CD14-positive monocyte (primary cell): ENCODE measurements at regions not wholly inside any gene's neighbourhood (a gene's known extent, or its start where the extent isn't known, plus 50 kb on each side); places are given as distances from the start of the nearest gene placed in this dataset.

Source experiments
- DNase-seq, 3 donors: peaks; one replicate each; pipeline ENCODE4 v3.0.0-alpha.2; 2011 to 2022
- H2AFZ ChIP-seq: 2 replicates; pipeline ENCODE4 v1.6.0; 2012; ENCODE audit warnings: mild to moderate bottlenecking, low read depth, low read length, inconsistent platforms; ENCODE audit not compliant: insufficient read depth, poor library complexity, severe bottlenecking
- H3K27ac ChIP-seq, 2 donors: 1 replicate in 1 of 2; 2 replicates in 1 of 2; pipeline ENCODE4 v1.5.1; 2012 to 2013; ENCODE audit warnings: low read length in 2 of 2, control low read depth in 1 of 2, inconsistent platforms in 1 of 2, low read depth in 1 of 2, mild to moderate bottlenecking in 1 of 2
- H3K27me3 ChIP-seq, 2 donors: one replicate each; pipeline versions ENCODE4 v1.6.0 to v1.6.1; 2011 to 2013; ENCODE audit warnings: low read length in 2 of 2; ENCODE audit not compliant: control insufficient read depth in 2 of 2, insufficient read depth in 2 of 2
- H3K36me3 ChIP-seq, 2 donors: replicated peaks in 1 of 2; 1 replicate in 1 of 2; 2 replicates in 1 of 2; pipeline versions ENCODE4 v1.5.1 to v1.6.1; 2012 to 2013; ENCODE audit warnings: low read length in 2 of 2, control low read depth in 1 of 2, inconsistent platforms in 1 of 2, mild to moderate bottlenecking in 1 of 2; ENCODE audit not compliant: insufficient read depth in 2 of 2, control insufficient read depth in 1 of 2
- H3K4me1 ChIP-seq, 2 donors: 1 replicate in 1 of 2; 2 replicates in 1 of 2; pipeline versions ENCODE4 v1.5.1 to v1.6.1; 2012 to 2013; ENCODE audit warnings: low read length in 2 of 2, control low read depth in 1 of 2, inconsistent platforms in 1 of 2, mild to moderate bottlenecking in 1 of 2, moderate library complexity in 1 of 2; ENCODE audit not compliant: insufficient read depth in 2 of 2, control insufficient read depth in 1 of 2
- H3K4me2 ChIP-seq: replicated peaks from 2 replicates; pipeline ENCODE3; 2012; ENCODE audit warnings: low read length, moderate library complexity, mild to moderate bottlenecking; ENCODE audit not compliant: poor library complexity, severe bottlenecking; ENCODE audit errors: extremely low read depth
- H3K4me3 ChIP-seq, 3 experiments: fragments of 200-600 bp in 1 of 3; sonication (generic) in 1 of 3; replicated peaks in 1 of 3; 1 replicate in 2 of 3; 2 replicates in 1 of 3; pipeline ENCODE4 v1.5.1; 2011 to 2013; ENCODE audit warnings: low read length in 3 of 3, mild to moderate bottlenecking in 3 of 3, control low read depth in 2 of 3, low read depth in 2 of 3, inconsistent platforms in 1 of 3, moderate library complexity in 1 of 3
- H3K79me2 ChIP-seq: 2 replicates; pipeline ENCODE4 v1.6.0; 2012; ENCODE audit warnings: mild to moderate bottlenecking, control low read depth, inconsistent platforms, low read length, moderate library complexity; ENCODE audit not compliant: insufficient read depth
- H3K9ac ChIP-seq: 2 replicates; pipeline ENCODE4 v1.6.0; 2017; ENCODE audit warnings: low read length, mild to moderate bottlenecking; ENCODE audit not compliant: insufficient read depth, poor library complexity, severe bottlenecking
- H3K9me3 ChIP-seq, 2 donors: replicated peaks in 1 of 2; 1 replicate in 1 of 2; 2 replicates in 1 of 2; pipeline versions ENCODE4 v1.5.1 to v1.6.1; 2012 to 2013; ENCODE audit warnings: low read length in 2 of 2, control low read depth in 1 of 2; ENCODE audit not compliant: control insufficient read depth in 1 of 2, insufficient read depth in 1 of 2
- H4K20me1 ChIP-seq: 2 replicates; pipeline ENCODE4 v1.6.0; 2012; ENCODE audit warnings: mild to moderate bottlenecking, low read length, control low read depth, moderate library complexity; ENCODE audit not compliant: insufficient read depth
- H3K27ac Mint-ChIP-seq, 7 donors: one replicate each; pipeline ENCODE4 v1.8.0; 2020; ENCODE audit warnings: mild to moderate bottlenecking in 7 of 7, mixed read lengths in 7 of 7, moderate library complexity in 6 of 7, inconsistent platforms in 2 of 7
- H3K27me3 Mint-ChIP-seq, 3 donors: one replicate each; pipeline ENCODE4 v1.8.0; 2021 to 2022; ENCODE audit warnings: low read depth in 3 of 3, mild to moderate bottlenecking in 3 of 3, mixed read lengths in 3 of 3, moderate library complexity in 3 of 3, inconsistent platforms in 1 of 3
- H3K36me3 Mint-ChIP-seq, 2 donors: one replicate each; pipeline ENCODE4 v1.8.0; 2020; ENCODE audit warnings: mixed read lengths in 2 of 2, inconsistent platforms in 1 of 2, mild to moderate bottlenecking in 1 of 2
- H3K4me1 Mint-ChIP-seq: one replicate; pipeline ENCODE4 v1.8.0; 2020; ENCODE audit warnings: mild to moderate bottlenecking, mixed read lengths
- H3K4me3 Mint-ChIP-seq, 2 donors: one replicate each; pipeline ENCODE4 v1.8.0; 2020; ENCODE audit warnings: mild to moderate bottlenecking in 2 of 2, mixed read lengths in 2 of 2, moderate library complexity in 1 of 2
- H3K9me3 Mint-ChIP-seq, 7 donors: one replicate each; pipeline ENCODE4 v1.8.0; 2020 to 2022; ENCODE audit warnings: mixed read lengths in 7 of 7, mild to moderate bottlenecking in 6 of 7, moderate library complexity in 6 of 7, inconsistent platforms in 2 of 7
- CTCF ChIP-seq: fragments of 200-600 bp; IDR thresholded peaks from one replicate; pipeline ENCODE4 v1.8.0; 2022; ENCODE audit warnings: antibody characterized with exemption, mild to moderate bottlenecking
- WGBS: methylation state at CpG from one replicate; pipeline ENCODE4 v1.1.5; 2013; ENCODE audit warnings: missing lambda C conversion rate; ENCODE audit not compliant: insufficient coverage; 5-methylcytosine and 5-hydroxymethylcytosine counted together
- intact Hi-C, 2 donors: fragments of 100-400 bp; cut with micrococcal nuclease; formaldehyde crosslinking; loops; one replicate each; pipeline versions ENCODE4 v1.15.0 to v1.15.1; 2023

- no peaks in the 10 kb centered on the region for H3K36me3 ChIP-seq
- no peaks in the 10 kb centered on the region for H4K20me1 ChIP-seq
- no peaks in the 10 kb centered on the region for H3K27me3 ChIP-seq
- no peaks in the 10 kb centered on the region for H3K79me2 ChIP-seq
- H3K4me3 ChIP-seq: no peak overlapping the region
- TF ChIP-seq CTCF: no peak
- Mint-ChIP-seq H3K4me3 (no peak overlapping the region), H3K4me1 (peaks cover 12% of the 10 kb centered on the region), H3K9me3 (peaks cover 0 to 2% (median 0%) of the 10 kb centered on the region in 7 donors), H3K27me3 (peaks cover 0 to 6% (median under 1%) of the 10 kb centered on the region in 3 donors), H3K27ac (no peak overlapping the region), H3K36me3 (no peaks in the 10 kb centered on the region)
- 45% methylated on average over 2 of the region's 5 CpGs for WGBS
- no peak overlapping the region for H2AFZ ChIP-seq
- H3K4me1 ChIP-seq: peaks cover 8 to 10% of the 10 kb centered on the region in 2 donors
- DNase-seq: no peak
- H3K9me3 ChIP-seq: no peaks in the 10 kb centered on the region
- intact Hi-C loops: no loop called here
- H3K9ac ChIP-seq: no peak overlapping the region
- H3K27ac ChIP-seq: no peak overlapping the region
- no peak overlapping the region for H3K4me2 ChIP-seq
Observed at GRCh38 chr6:156554160-156554559, 223.0 kb upstream of the ARID1B start.

GRCh38 chr6:156552849-156553248 lies 224.3 kb upstream of the ARID1B start:
- no peaks in the 10 kb centered on the region for H3K79me2 ChIP-seq
- no peak overlapping the region for H3K4me2 ChIP-seq
- no peaks in the 10 kb centered on the region for H3K9me3 ChIP-seq
- H3K4me3 Mint-ChIP-seq: no peak overlapping the region
- no peaks in the 10 kb centered on the region for H3K27me3 ChIP-seq
- H3K36me3 ChIP-seq: no peaks in the 10 kb centered on the region
- peaks cover 0 to 6% (median 0%) of the 10 kb centered on the region in 3 donors for H3K27me3 Mint-ChIP-seq
- no peak overlapping the region for H3K27ac ChIP-seq
- no peaks in the 10 kb centered on the region for H3K36me3 Mint-ChIP-seq
- TF ChIP-seq CTCF: no peak
- H2AFZ ChIP-seq: no peak overlapping the region
- intact Hi-C loops: no loop called here
- H3K4me1 Mint-ChIP-seq: peaks cover 11% of the 10 kb centered on the region
- WGBS: no CpG with 5 or more reads among the region's 9 CpGs
- H3K9me3 Mint-ChIP-seq: peaks cover 0 to 2% (median 0%) of the 10 kb centered on the region in 7 donors
- no peak for DNase-seq
- H4K20me1 ChIP-seq: no peaks in the 10 kb centered on the region
- H3K27ac Mint-ChIP-seq: no peak overlapping the region
- peaks cover 8 to 10% of the 10 kb centered on the region in 2 donors for H3K4me1 ChIP-seq
- H3K4me3 ChIP-seq: no peak overlapping the region
- no peak overlapping the region for H3K9ac ChIP-seq
